ENCODE measurements at regions not wholly inside any gene's neighbourhood (a gene's known extent, or its start where the extent isn't known, plus 50 kb on each side); places are given as distances from the start of the nearest gene placed in this dataset.

DNA sequence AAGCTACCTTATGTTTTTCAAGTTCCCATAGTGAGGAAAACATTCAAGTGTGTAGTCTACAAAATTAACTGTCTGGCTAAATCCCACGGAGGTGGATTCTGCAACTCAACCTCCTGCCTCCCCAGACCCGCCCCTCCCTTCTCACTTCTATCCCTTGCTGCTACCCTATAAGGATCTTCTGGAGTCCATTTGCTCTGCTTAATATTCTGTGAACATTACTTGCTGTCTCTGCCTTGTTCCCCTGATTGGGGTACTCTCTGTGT is 163.2 kb downstream of the KCNE4 start:
- no peaks in the 10 kb centered on the region for H3K4me1 ChIP-seq
- 22 to 25% methylated on average over 2 of the region's 2 CpGs for WGBS, 2 donors
- no peak for DNase-seq
- H3K36me3 ChIP-seq (ENCODE audit: low read depth, missing control alignments), result no peaks in the 10 kb centered on the region
- intact Hi-C loops (cut with DNase I; ENCODE audit: low total_unique reads), result no loop called here
- H3K9me3 ChIP-seq, result no peaks in the 10 kb centered on the region
- no peaks in the 10 kb centered on the region for H3K27me3 ChIP-seq
- H3K4me3 ChIP-seq, result no peak overlapping the region
- H3K27ac ChIP-seq, result peak overlapping the region in 1 of 2 donors; percentile 8
- TF ChIP-seq POLR2A (IDR thresholded peaks at IDR 0.05), result no peak
- no peak for TF ChIP-seq CTCF (IDR thresholded peaks at IDR 0.05)

- H3K36me3 ChIP-seq (ENCODE audit: low read depth, missing control alignments), result no peaks in the 10 kb centered on the region
- H3K9me3 ChIP-seq, result no peaks in the 10 kb centered on the region
- intact Hi-C loops (cut with DNase I; ENCODE audit: low total_unique reads), result no loop called here
- no peaks in the 10 kb centered on the region for H3K4me1 ChIP-seq
- no peak overlapping the region for H3K4me3 ChIP-seq
- no peaks in the 10 kb centered on the region for H3K27me3 ChIP-seq
- no peak overlapping the region for H3K27ac ChIP-seq
- TF ChIP-seq CTCF (IDR thresholded peaks at IDR 0.05) (no peak), POLR2A (IDR thresholded peaks at IDR 0.05) (no peak)
- DNase-seq, result no peak
Observed at GRCh38 chr2:223217373-223217772, 165.4 kb downstream of the KCNE4 start.

DNA sequence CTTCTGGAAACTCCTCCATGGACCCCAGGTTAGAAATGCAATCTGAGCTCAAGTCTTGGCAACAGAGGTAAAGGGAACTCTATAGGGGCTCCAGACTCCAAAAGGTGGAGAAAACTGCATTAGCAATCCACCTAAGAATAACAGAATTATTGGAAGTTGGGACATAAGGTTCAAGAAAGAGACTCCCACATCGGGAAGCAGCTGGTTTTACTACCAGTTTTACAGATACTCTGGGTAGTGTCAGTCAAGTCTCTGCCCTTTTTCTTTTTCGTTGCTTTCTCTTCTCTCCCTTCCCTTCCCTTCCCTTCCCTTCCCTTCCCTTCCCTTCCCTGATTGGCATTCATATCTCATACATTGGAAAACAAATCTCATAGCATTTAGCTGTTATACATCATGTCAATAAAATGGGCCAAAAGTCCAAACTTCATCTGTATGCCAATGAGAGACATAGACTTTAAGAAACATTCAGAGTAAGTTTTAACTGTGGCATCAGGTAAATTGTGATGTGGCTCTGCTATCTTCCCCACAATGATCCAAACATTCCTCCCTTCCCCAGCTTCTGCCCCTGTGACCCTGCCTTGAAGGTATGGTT is 166.7 kb downstream of the KCNE4 start:
- no peak for TF ChIP-seq POLR2A (IDR thresholded peaks at IDR 0.05)
- no peak for TF ChIP-seq CTCF (IDR thresholded peaks at IDR 0.05)
- intact Hi-C loops (cut with DNase I; ENCODE audit: low total_unique reads), result no loop called here
- Histone ChIP-seq H3K27me3 (no peaks in the 10 kb centered on the region), H3K4me3 (no peak overlapping the region), H3K27ac (no peak overlapping the region), H3K4me1 (no peaks in the 10 kb centered on the region), H3K9me3 (no peaks in the 10 kb centered on the region), H3K36me3 (ENCODE audit: low read depth, missing control alignments) (no peaks in the 10 kb centered on the region)
- 85% methylated on average over 2 of the region's 2 CpGs for WGBS, 2 donors
- no peak for DNase-seq

DNA sequence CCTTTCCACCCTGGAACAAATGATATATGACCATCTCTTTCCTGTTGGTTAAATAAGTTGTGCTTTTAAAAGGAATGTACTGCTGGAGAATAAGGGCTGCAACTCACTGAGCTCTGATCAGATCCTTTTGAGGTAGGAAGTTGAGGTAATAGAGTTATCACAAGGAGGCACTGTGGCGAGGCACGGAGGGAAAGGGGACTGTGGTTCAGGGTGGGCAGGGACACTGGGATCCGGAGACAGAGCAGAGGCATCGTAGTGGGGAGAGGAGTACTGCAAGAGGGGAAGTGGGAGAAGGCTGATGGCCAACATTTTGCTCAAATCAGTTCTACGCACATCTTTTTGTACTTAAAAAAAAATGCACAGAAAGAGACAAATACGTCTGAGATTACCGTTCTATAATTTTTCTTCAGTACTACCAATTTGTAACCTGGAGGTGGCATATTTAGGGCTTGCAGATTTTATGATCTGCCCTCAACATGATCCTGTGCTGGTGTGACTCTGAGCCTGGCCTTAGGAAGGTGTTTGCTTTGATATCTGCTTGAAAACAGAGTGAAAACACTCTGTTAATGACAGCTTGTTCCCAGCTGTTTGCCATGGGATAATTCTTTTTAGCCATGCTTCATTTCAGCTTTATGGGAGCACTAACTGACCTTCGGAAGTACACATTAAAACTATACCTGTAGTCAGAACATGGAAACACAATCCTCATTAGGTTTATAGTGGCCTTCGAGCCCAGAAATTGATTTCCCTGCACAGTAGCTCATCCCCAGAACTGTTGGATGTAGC is 168.1 kb downstream of the KCNE4 start:
- TF ChIP-seq CTCF (IDR thresholded peaks at IDR 0.05) (no peak), POLR2A (IDR thresholded peaks at IDR 0.05) (no peak)
- H3K36me3 ChIP-seq (ENCODE audit: low read depth, missing control alignments), result no peaks in the 10 kb centered on the region
- WGBS, 2 donors, result 84 to 89% methylated on average over 9 of the region's 9 CpGs
- no peak overlapping the region for H3K27ac ChIP-seq
- H3K27me3 ChIP-seq, result no peaks in the 10 kb centered on the region
- no peaks in the 10 kb centered on the region for H3K9me3 ChIP-seq
- no peaks in the 10 kb centered on the region for H3K4me1 ChIP-seq
- no peak overlapping the region for H3K4me3 ChIP-seq
- DNase-seq, result no peak
- intact Hi-C loops (cut with DNase I; ENCODE audit: low total_unique reads), result no loop called here

DNA sequence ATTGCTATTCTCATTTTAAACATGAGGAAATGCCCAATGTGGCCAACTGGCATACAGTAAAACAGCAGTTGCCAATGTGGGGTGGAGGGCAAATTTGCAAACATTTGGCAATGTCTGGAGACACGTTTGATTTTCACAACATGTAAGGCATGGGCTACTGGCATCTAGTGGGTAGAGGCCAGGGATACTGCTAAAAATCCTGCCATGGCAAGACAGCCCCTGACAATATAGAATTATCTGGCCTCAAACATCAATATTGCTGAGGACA is 168.6 kb downstream of the KCNE4 start:
- TF ChIP-seq POLR2A (IDR thresholded peaks at IDR 0.05) (no peak), CTCF (IDR thresholded peaks at IDR 0.05) (no peak)
- H3K4me1 ChIP-seq, result no peaks in the 10 kb centered on the region
- DNase-seq, result no peak
- no peaks in the 10 kb centered on the region for H3K9me3 ChIP-seq
- no peaks in the 10 kb centered on the region for H3K27me3 ChIP-seq
- intact Hi-C loops (cut with DNase I; ENCODE audit: low total_unique reads), result no loop called here
- no peaks in the 10 kb centered on the region for H3K36me3 ChIP-seq (ENCODE audit: low read depth, missing control alignments)
- 75 to 85% methylated on average over 1 of the region's 1 CpG for WGBS, 2 donors
- no peak overlapping the region for H3K27ac ChIP-seq
- no peak overlapping the region for H3K4me3 ChIP-seq
